ENCODE measurements at regions not wholly inside any gene's neighbourhood (a gene's known extent, or its start where the extent isn't known, plus 50 kb on each side); places are given as distances from the start of the nearest gene placed in this dataset.

DNA sequence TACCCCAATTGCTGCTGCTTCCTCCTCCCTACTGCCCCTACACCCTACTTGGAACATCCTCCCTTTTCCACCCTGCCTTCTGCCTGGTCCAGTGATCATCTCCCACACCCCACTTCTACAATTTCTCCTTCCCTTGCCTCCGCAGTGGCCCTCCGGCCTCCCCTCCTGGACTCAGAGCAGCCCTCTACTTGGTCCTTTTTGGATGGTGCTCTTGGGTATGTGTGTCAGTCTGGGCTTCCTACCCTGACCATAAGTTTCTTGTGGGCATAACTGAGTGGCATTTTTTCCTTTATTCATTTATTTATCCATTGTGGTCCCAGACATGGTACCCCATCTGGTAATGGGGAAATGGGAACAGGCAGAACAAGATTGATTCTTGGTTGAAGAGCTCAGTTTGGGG is 111.4 kb upstream of the NAV2 start:
- H3K27ac ChIP-seq (ENCODE audit: low read depth, low read length) = no peak overlapping the region
- WGBS, 3 donors = 94 to 100% (median 97%) methylated on average over 2 of the region's 2 CpGs

GRCh38 chr11:19599681-19600080 is 113.0 kb upstream of the NAV2 start:
- no peak overlapping the region for H3K27ac ChIP-seq (ENCODE audit: low read depth, low read length)
- WGBS, 3 donors = 50 to 82% (median 76%) methylated on average over 4 of the region's 4 CpGs

DNA sequence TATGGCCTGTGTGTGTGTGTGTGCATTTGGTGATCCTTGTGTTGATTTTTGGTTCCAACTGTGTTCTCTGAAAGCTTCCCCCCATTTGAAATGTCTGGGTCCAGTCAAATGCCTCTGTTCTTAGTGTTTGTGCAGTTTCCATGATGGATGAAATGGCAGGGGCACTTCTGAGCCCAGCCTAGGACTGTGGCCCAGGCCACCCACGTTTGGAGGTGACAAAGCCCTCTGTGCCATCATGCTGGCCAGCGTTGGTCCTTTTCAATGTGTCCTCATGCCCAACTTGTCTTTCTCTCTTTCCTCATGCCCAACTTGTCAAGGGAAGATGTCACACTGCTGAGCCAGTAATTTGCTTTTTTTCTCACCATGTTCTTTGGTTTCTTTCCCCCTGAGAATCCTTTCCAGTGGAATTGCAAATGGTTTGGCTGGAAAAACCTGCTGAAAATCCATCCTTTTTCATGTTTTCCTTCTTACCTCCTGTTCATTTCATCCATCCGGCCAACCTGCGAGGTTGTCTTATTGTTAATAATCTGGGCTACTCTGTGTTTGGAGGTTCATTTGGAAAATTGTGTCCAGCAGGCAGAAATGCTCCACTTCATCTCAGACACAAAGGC is 113.7 kb upstream of the NAV2 start:
- WGBS, 3 donors = 78 to 91% (median 86%) methylated on average over 4 of the region's 4 CpGs
- H3K27ac ChIP-seq (ENCODE audit: low read depth, low read length) = no peak overlapping the region

DNA sequence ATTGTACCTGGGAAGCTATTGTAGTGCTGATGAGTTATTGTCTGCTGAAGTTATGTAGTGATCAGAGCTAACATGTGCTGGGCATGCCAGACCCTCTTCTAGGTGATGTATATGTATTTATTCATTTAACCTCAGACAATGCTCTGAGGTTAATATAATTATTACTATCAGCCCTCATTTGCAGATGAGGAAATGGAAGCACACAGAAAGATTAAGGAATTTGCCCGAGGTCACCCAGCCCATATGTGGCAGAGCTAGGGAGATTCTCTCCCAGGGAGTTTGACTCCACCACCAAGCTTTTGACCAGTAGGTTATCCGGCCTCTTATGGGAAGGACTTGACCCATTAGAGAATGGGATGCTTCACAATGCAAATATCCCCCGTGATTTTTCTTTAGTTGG is 114.2 kb upstream of the NAV2 start:
- 59 to 66% (median 63%) methylated on average over 3 of the region's 3 CpGs for WGBS, 3 donors
- no peak overlapping the region for H3K27ac ChIP-seq (ENCODE audit: low read depth, low read length)

DNA sequence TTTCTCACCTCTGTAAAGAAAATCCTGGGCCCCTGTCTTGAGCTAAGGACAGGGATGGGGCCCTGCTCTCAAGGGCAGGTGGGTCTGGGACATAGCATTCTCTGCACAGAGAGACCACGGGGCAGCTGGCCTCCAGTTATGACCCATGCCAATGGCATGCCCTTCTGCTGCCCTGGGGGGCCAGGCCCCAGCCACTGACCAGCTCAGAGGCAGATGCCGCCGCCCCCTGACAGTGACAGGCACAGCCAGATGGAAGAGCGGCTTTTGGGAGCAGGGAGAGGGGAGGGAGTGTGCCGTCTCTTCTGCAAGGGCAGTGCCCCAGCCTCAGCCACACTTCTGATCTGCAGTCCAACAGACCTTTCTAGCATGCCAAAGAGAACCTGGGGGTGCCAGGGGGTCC is 114.8 kb upstream of the NAV2 start:
- WGBS, 3 donors = 88 to 97% (median 90%) methylated on average over 5 of the region's 5 CpGs
- H3K27ac ChIP-seq (ENCODE audit: low read depth, low read length) = no peak overlapping the region

DNA sequence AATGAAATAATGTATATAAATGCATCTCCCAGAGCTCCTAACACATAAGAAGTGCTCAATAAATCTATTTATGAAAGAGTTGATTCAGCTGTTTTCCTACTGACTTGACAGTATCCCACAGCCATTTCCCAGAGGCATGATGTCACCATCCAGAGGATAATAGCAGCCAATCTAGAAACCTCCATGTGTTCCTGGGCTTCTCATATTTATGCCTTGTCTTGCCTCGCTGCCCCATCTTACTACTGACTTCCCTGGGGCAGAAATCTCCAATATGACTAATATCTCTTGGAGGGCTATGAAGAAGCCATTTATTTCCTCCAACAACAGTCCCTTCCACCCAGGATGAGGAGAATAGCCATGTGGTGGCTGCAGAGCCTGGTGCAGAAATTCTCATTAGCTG is 115.4 kb upstream of the NAV2 start:
- no peak overlapping the region for H3K27ac ChIP-seq (ENCODE audit: low read depth, low read length)
- 69 to 96% (median 89%) methylated on average over 1 of the region's 1 CpG for WGBS, 3 donors

DNA sequence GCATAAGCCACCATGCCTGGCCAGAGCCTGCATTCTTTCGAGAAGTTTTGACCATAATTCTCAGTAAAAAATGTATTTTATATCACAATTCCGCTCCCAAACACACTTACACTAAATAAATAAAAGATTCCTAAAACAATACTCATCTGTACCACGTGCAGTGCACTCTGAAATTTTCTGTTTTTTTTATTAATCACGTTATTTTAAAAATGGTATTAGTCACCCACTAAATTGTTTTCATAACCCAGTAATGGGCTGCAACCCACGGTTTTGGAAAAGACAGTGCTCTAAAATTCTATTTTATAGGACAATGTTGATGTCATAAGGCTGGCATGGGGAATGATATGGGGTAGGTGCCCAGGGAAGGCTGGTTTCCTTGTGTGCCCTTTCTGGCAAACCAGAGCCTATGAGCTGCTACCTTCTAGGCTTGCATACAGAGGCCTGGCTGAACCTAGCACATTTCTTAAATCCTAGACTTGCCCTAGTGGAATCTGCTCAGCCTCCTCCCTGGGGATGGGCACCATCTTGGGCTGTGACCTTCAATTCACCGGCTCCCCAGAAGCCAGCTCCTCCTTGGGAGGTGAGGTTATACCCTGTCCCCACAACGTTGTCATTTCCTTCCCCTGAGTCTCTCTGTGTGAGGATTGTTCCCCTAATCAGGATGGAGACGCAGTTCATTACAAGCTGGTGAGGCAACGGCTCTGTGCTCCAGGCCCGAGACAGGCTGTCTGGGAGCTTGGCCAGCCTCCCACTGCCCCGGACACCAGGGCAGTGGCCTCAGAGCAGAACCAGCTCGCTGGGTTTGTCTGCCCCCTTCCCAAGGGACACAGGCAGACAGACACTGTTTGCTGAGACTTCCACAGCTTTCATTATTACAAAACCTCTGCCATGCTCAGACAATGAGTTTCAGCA is 116.5 kb upstream of the NAV2 start:
- WGBS, 3 donors = 41 to 69% (median 49%) methylated on average over 12 of the region's 12 CpGs
- H3K27ac ChIP-seq (ENCODE audit: low read depth, low read length) = peak overlapping the region; percentile 24

GRCh38 chr11:19595499-19595839 is 117.2 kb upstream of the NAV2 start:
- 90 to 93% (median 91%) methylated on average over 2 of the region's 2 CpGs for WGBS, 3 donors
- H3K27ac ChIP-seq (ENCODE audit: low read depth, low read length) = no peak overlapping the region

DNA sequence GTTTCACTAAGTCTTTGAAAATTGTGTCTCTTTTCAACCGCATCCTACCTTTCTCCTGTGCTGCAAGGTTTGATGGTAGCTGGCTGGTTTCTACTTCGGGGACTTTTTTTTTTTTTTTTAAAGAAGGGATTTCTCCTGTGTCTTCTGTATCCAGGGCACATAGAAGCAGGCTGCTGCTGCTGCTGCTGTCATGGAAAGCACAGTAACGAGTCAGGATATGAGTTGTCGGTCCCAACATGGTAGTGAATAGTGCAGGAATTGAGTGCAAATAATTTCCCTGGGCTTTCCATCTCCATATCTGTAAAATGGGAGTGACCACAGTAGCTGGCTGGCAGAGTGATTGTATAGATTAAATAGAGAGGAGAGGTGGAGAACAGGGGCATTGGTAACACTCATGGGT is 118.3 kb upstream of the NAV2 start:
- H3K27ac ChIP-seq (ENCODE audit: low read depth, low read length) = no peak overlapping the region
- whole genome bisulfite sequencing, 3 donors = 93 to 95% (median 94%) methylated on average over 4 of the region's 4 CpGs

GRCh38 chr11:19592842-19593241 is 119.8 kb upstream of the NAV2 start:
- WGBS, 3 donors = 59 to 84% (median 78%) methylated on average over 2 of the region's 2 CpGs
- H3K27ac ChIP-seq (ENCODE audit: low read depth, low read length) = no peak overlapping the region

GRCh38 chr11:19589567-19590260 is 122.9 kb upstream of the NAV2 start:
- 79 to 83% (median 83%) methylated on average over 10 of the region's 10 CpGs for WGBS, 3 donors
- no peak overlapping the region for H3K27ac ChIP-seq (ENCODE audit: low read depth, low read length)

DNA sequence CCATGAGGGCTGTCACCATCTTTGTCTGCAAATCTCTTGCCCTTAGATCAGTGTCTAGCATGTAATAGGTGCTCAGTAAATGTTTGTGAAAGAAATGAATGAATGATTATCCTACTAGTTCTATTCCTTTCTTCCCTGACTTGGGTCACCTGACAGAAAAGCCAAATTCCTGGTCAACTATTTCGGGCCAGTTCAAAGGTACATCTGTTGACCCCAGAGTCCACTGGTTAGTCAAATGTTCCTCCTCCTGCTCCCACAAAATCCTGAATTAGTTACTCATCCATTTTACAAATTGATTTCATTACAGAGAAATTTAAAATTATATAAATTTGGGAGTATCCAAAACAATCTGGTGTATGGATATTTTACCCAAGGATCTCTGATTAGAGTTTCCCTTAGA is 124.7 kb upstream of the NAV2 start:
- H3K27ac ChIP-seq (ENCODE audit: low read depth, low read length) = no peak overlapping the region
- 93 to 98% (median 96%) methylated on average over 1 of the region's 1 CpG for WGBS, 3 donors

GRCh38 chr11:19580646-19581045 is 132.0 kb upstream of the NAV2 start:
- no peak overlapping the region for H3K27ac ChIP-seq (ENCODE audit: low read depth, low read length)
- WGBS, 3 donors = 98 to 100% (median 98%) methylated on average over 1 of the region's 1 CpG

DNA sequence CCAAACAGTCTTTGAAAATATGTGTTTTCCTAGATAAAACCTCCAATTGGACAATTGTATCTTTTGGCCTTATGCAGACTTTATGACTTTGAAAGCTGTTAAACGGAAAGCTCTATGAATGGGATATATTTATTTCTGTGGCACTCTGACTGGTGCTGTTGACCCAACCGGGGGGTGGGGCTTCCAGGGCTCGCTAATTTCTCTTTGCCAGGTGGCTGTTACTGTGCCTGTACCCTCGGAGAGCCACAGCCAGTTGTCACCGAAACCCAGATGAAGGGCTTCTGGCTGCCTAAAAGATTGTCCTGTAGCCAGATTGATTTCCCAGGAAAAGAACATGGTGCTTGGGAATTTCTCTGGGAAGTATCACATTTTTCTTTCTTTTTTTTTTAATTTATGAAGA is 132.7 kb upstream of the NAV2 start:
- H3K27ac ChIP-seq (ENCODE audit: low read depth, low read length) = no peak overlapping the region
- WGBS, 3 donors = 52 to 93% (median 90%) methylated on average over 5 of the region's 5 CpGs

GRCh38 chr11:19578871-19579270 is 133.8 kb upstream of the NAV2 start:
- no peak overlapping the region for H3K27ac ChIP-seq (ENCODE audit: low read depth, low read length)
- 68 to 89% (median 78%) methylated on average over 2 of the region's 2 CpGs for WGBS, 3 donors

- H3K27ac ChIP-seq (ENCODE audit: low read depth, low read length) = no peak overlapping the region
- WGBS, 3 donors = 16 to 30% (median 19%) methylated on average over 9 of the region's 9 CpGs
Measured at GRCh38 chr11:19577976-19578619, 134.5 kb upstream of the NAV2 start.

- 22 to 35% (median 30%) methylated on average over 8 of the region's 8 CpGs for WGBS, 3 donors
- peak overlapping the region; percentile 51 for H3K27ac ChIP-seq (ENCODE audit: low read depth, low read length)
Measured at GRCh38 chr11:19577391-19577975, 135.2 kb upstream of the NAV2 start.

- no peak overlapping the region for H3K27ac ChIP-seq (ENCODE audit: low read depth, low read length)
- 49 to 84% (median 80%) methylated on average over 6 of the region's 6 CpGs for WGBS, 3 donors
Measured at GRCh38 chr11:19576903-19577302, 135.7 kb upstream of the NAV2 start.

- 80 to 95% (median 91%) methylated on average over 3 of the region's 3 CpGs for WGBS, 3 donors
Measured at GRCh38 chr11:19576054-19576453, 136.6 kb upstream of the NAV2 start.

More at GRCh38 chr11:19576054-19576453, 136.6 kb upstream of the NAV2 start:
- H3K27ac ChIP-seq (ENCODE audit: low read depth, low read length) = no peak overlapping the region

All from adipose tissue (tissue), 3 donors.